ENCODE measurements at regions not wholly inside any gene's neighbourhood (a gene's known extent, or its start where the extent isn't known, plus 50 kb on each side); places are given as distances from the start of the nearest gene placed in this dataset.

GRCh38 chr13:104678161-104678560 is 1611.9 kb upstream of the SLC10A2 start:
- TF ChIP-seq CTCF (conservative IDR thresholded peaks at IDR 0.05 in 1 of 2, IDR thresholded peaks at IDR 0.05 in 1 of 2; ENCODE audit: low read depth in 1 of 2, low read length in 2 of 2) (no peak), EZH2 (IDR thresholded peaks at IDR 0.05; ENCODE audit: low read length, missing control alignments) (no peak)
